ENCODE measurements at regions not wholly inside any gene's neighbourhood (a gene's known extent, or its start where the extent isn't known, plus 50 kb on each side); places are given as distances from the start of the nearest gene placed in this dataset.
"Not testable (repeated sequence)": the region's sequence is repeated elsewhere in the genome, so short reads cannot be mapped to it uniquely, and the experiment has no call there.

DNA sequence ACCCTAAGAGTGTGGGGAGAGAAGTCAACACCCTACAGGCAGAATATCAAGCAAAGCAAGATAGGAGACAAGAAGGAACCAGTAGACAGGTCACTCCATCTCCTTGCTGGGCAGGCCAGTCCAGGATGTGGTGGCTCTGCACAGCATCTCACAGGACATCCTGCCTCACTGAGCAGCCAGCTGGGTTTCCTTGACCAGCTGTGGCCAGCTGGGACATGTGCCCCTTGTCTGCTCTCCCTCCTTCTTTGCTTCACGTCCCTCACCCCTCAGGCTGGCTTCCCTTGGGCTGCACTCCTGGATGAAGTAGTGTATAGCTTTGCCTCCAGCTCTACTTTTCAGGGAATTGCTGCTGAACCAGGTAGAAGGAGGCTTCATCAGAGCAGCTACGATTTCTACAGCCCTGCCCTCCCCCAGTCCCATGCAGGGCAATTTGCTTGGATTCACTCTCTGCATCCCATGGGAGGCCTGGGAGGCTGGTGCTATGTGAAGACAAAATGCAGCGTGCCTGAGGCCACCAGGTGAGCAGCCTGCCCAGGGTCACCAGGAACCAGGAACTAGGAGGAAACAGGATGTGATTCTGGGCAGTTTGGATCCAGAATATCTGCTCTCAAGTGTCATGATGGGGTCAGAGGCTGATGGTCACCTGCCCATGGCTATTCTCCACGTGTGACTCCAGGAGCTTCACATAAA is 110.0 kb upstream of the PMEPA1 start:
- H3K4me3 ChIP-seq (ENCODE audit: control insufficient read depth in 1 of 7, extremely low read depth in 1 of 7, insufficient read depth in 4 of 7, low read depth in 2 of 7, low read length in 6 of 7), result no peak overlapping the region
- WGBS (ENCODE audit: insufficient coverage), result 76% methylated on average over 3 of the region's 4 CpGs
- no peaks in the 10 kb centered on the region for H3K4me1 ChIP-seq (ENCODE audit: control extremely low read depth in 1 of 4, control insufficient read depth in 4 of 4, insufficient read depth in 4 of 4, low read length in 3 of 4)
- DNase-seq, result no peak
- no peak overlapping the region for H3K27ac ChIP-seq (ENCODE audit: insufficient read depth in 1 of 2, low read depth in 1 of 2, low read length in 2 of 2, poor library complexity in 1 of 2, severe bottlenecking in 2 of 2)
- H3K9me3 ChIP-seq (ENCODE audit: control extremely low read depth in 1 of 5, control insufficient read depth in 4 of 5, insufficient read depth in 2 of 5, low read depth in 1 of 5, low read length in 4 of 5), result no peaks in the 10 kb centered on the region
- H3K27me3 ChIP-seq (replicated peaks in 2 of 5; ENCODE audit: control insufficient read depth in 4 of 5, insufficient read depth in 5 of 5, low read length in 4 of 5), result peaks cover 0 to 9% (median 0%) of the 10 kb centered on the region in 5 experiments
- ChIA-PET CTCF (no interaction called here), POLR2A (no interaction called here)
- no peaks in the 10 kb centered on the region for H3K36me3 ChIP-seq (ENCODE audit: control insufficient read depth in 4 of 4, insufficient read depth in 4 of 4, low read length in 3 of 4)

DNA sequence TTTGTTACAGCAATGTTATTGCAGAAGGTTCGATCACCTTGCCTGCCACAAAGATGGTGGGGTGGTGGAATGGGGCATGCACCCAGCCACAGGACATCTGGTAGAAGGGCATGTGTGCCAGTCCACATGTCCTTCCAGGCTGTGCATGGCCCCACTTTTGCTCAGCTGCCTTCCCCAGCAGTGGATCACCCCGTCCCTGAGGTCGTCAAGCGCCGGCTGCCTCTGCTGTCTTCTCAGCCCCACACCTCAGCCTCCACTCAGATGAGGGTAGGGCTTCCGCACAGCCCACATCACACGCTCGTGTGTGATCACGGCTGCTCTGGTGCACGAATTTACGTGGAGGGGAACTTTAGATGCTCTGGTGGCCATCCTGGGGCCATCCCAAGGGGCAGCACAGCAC is 109.5 kb upstream of the PMEPA1 start:
- Histone ChIP-seq H3K4me3 (ENCODE audit: control insufficient read depth in 1 of 7, extremely low read depth in 1 of 7, insufficient read depth in 4 of 7, low read depth in 2 of 7, low read length in 6 of 7) (no peak overlapping the region), H3K9me3 (ENCODE audit: control extremely low read depth in 1 of 5, control insufficient read depth in 4 of 5, insufficient read depth in 2 of 5, low read depth in 1 of 5, low read length in 4 of 5) (no peaks in the 10 kb centered on the region), H3K36me3 (ENCODE audit: control insufficient read depth in 4 of 4, insufficient read depth in 4 of 4, low read length in 3 of 4) (no peaks in the 10 kb centered on the region), H3K27me3 (replicated peaks in 2 of 5; ENCODE audit: control insufficient read depth in 4 of 5, insufficient read depth in 5 of 5, low read length in 4 of 5) (peaks cover 0 to 9% (median 0%) of the 10 kb centered on the region in 5 experiments), H3K4me1 (ENCODE audit: control extremely low read depth in 1 of 4, control insufficient read depth in 4 of 4, insufficient read depth in 4 of 4, low read length in 3 of 4) (no peaks in the 10 kb centered on the region), H3K27ac (ENCODE audit: insufficient read depth in 1 of 2, low read depth in 1 of 2, low read length in 2 of 2, poor library complexity in 1 of 2, severe bottlenecking in 2 of 2) (no peak overlapping the region)
- POLR2A ChIA-PET, result no interaction called here
- no peak for DNase-seq
- CTCF ChIA-PET, result no interaction called here
- WGBS (ENCODE audit: insufficient coverage), result 100% methylated on average over 6 of the region's 11 CpGs

DNA sequence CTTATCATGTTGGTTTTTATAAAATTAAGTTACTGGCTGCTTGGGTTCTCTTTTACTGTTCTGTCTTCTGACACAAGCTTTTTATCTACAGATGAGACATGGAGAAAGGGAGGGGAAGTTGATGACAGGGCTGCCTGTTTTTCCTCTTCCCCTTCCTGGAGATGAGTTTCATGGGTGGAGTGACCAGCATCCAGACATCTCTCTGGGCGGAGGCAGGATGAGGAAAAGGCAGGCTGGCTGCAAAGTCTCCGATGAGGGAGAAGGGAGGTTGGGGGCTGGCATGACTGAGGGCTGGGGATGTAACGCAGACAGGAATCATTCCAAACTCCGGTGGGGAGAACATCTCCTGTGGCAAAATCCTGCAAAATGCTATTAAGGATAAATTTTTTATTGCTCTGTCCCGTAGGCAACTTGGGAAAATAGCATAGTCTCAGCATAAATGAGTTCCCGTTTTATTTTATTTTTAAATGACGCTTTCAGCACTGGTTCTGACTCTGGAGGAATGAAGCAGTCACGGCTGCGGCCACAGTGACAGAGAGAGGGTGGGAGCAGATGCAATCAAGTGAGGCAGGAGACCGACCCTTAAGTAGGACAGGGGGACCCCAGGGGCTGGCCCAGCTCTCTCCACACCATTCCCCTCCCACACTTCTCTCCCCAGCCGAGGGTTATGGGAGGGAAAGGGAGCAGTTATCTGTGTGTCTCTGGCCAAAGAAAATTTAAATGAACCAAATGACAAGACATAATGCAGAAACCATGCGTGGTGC is 108.8 kb upstream of the PMEPA1 start:
- ChIA-PET CTCF (no interaction called here), POLR2A (no interaction called here)
- no peaks in the 10 kb centered on the region for H3K9me3 ChIP-seq (ENCODE audit: control extremely low read depth in 1 of 5, control insufficient read depth in 4 of 5, insufficient read depth in 2 of 5, low read depth in 1 of 5, low read length in 4 of 5)
- peaks cover 0 to 9% (median 0%) of the 10 kb centered on the region in 5 experiments for H3K27me3 ChIP-seq (replicated peaks in 2 of 5; ENCODE audit: control insufficient read depth in 4 of 5, insufficient read depth in 5 of 5, low read length in 4 of 5)
- H3K27ac ChIP-seq (ENCODE audit: insufficient read depth in 1 of 2, low read depth in 1 of 2, low read length in 2 of 2, poor library complexity in 1 of 2, severe bottlenecking in 2 of 2), result no peak overlapping the region
- no peak overlapping the region for H3K4me3 ChIP-seq (ENCODE audit: control insufficient read depth in 1 of 7, extremely low read depth in 1 of 7, insufficient read depth in 4 of 7, low read depth in 2 of 7, low read length in 6 of 7)
- DNase-seq, result no peak
- H3K4me1 ChIP-seq (ENCODE audit: control extremely low read depth in 1 of 4, control insufficient read depth in 4 of 4, insufficient read depth in 4 of 4, low read length in 3 of 4), result no peaks in the 10 kb centered on the region
- no peaks in the 10 kb centered on the region for H3K36me3 ChIP-seq (ENCODE audit: control insufficient read depth in 4 of 4, insufficient read depth in 4 of 4, low read length in 3 of 4)
- WGBS (ENCODE audit: insufficient coverage), result 91% methylated on average over 6 of the region's 12 CpGs

DNA sequence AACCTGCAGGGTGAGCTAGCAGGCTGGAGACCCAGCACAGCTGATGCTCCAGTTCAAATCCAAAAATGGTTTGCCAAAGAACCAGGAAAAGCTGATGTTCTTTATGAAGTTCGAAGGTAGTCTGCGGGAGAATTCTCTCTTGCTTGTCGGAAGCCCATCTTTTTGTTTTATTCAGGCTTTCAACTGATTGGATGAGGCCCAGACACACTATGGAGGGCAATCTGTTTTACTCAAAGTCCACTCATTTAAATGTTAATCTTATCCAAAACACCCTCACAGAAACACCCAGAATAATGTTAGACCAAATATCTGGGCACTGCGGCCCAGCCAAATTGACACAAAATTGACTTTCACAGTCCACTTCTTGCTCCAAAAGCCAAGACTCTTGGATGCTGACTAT is 105.6 kb upstream of the PMEPA1 start:
- no peak for DNase-seq
- Histone ChIP-seq H3K9me3 (ENCODE audit: control extremely low read depth in 1 of 5, control insufficient read depth in 4 of 5, insufficient read depth in 2 of 5, low read depth in 1 of 5, low read length in 4 of 5) (no peaks in the 10 kb centered on the region), H3K4me1 (ENCODE audit: control extremely low read depth in 1 of 4, control insufficient read depth in 4 of 4, insufficient read depth in 4 of 4, low read length in 3 of 4) (peaks cover 0 to 5% (median 1%) of the 10 kb centered on the region in 4 experiments), H3K4me3 (ENCODE audit: control insufficient read depth in 1 of 7, extremely low read depth in 1 of 7, insufficient read depth in 4 of 7, low read depth in 2 of 7, low read length in 6 of 7) (no peak overlapping the region), H3K36me3 (ENCODE audit: control insufficient read depth in 4 of 4, insufficient read depth in 4 of 4, low read length in 3 of 4) (no peaks in the 10 kb centered on the region), H3K27me3 (replicated peaks in 2 of 5; ENCODE audit: control insufficient read depth in 4 of 5, insufficient read depth in 5 of 5, low read length in 4 of 5) (peaks cover 0 to 9% (median 0%) of the 10 kb centered on the region in 5 experiments), H3K27ac (ENCODE audit: insufficient read depth in 1 of 2, low read depth in 1 of 2, low read length in 2 of 2, poor library complexity in 1 of 2, severe bottlenecking in 2 of 2) (no peak overlapping the region)
- ChIA-PET POLR2A (no interaction called here), CTCF (no interaction called here)
- 67% methylated on average over 3 of the region's 4 CpGs for WGBS (ENCODE audit: insufficient coverage)

DNA sequence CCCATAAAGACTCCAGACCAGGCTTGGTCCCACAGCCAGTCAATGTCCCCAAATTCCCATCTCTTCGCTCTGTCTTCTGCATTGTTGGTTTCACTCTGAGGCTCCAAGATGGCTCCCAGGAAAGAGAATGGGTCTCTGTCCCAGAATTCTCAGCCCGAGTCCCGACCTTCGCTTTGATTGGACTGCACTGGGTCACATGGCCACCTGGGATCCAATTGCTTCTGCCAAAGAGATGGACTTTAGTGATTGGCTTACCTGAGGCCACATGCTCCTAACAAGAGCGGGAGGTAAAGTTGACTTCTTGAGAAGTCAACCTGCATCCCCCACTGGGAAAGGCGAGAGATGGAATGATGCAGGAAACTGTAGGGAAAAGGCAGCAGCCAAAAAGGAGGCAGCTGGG is 104.7 kb upstream of the PMEPA1 start:
- H3K36me3 ChIP-seq (ENCODE audit: control insufficient read depth in 4 of 4, insufficient read depth in 4 of 4, low read length in 3 of 4), result no peaks in the 10 kb centered on the region
- H3K4me3 ChIP-seq (ENCODE audit: control insufficient read depth in 1 of 7, extremely low read depth in 1 of 7, insufficient read depth in 4 of 7, low read depth in 2 of 7, low read length in 6 of 7), result no peak overlapping the region
- H3K4me1 ChIP-seq (ENCODE audit: control extremely low read depth in 1 of 4, control insufficient read depth in 4 of 4, insufficient read depth in 4 of 4, low read length in 3 of 4), result peaks cover 0 to 5% (median 1%) of the 10 kb centered on the region in 4 experiments
- ChIA-PET POLR2A (no interaction called here), CTCF (no interaction called here)
- no peak for DNase-seq
- H3K27ac ChIP-seq (ENCODE audit: insufficient read depth in 1 of 2, low read depth in 1 of 2, low read length in 2 of 2, poor library complexity in 1 of 2, severe bottlenecking in 2 of 2), result no peak overlapping the region
- H3K27me3 ChIP-seq (replicated peaks in 2 of 5; ENCODE audit: control insufficient read depth in 4 of 5, insufficient read depth in 5 of 5, low read length in 4 of 5), result peaks cover 0 to 9% (median 0%) of the 10 kb centered on the region in 5 experiments
- H3K9me3 ChIP-seq (ENCODE audit: control extremely low read depth in 1 of 5, control insufficient read depth in 4 of 5, insufficient read depth in 2 of 5, low read depth in 1 of 5, low read length in 4 of 5), result no peaks in the 10 kb centered on the region
- WGBS (ENCODE audit: insufficient coverage), result 81% methylated on average over 6 of the region's 6 CpGs

DNA sequence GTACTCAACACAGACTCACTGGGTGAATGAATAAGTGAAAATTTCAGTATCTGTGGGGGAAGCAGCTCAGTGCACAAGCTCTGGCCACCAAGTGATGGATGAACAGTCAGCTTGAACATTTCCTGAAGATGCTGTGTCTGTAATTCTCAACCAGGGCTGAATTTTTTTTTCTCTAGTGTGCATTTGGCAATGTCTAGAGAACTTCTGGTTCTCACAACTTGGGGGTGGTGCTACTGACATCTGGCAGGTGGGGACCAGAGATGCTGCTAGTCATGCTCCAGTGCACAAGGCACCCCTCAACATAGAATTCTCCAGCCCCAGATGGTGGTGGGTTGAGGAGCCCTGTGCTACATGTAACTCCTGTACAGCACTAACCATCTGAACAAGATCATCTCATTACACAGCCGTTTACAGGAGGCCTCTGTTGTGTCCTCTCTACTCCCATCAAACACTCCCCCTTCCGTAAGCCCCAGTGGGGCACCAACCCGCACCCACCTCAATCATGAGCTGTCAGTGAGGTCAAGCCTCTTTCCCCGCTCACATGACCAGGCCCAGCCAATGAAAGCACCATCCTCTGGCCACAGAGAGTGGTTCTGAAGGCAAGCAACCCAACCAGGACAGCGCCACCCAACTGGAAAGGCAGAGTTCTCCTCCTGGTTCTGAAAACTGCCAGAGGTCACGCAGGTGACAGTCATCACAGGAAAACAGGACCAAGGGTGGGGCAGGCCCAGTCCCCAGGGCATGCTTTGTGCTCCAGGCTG is 103.9 kb upstream of the PMEPA1 start:
- no peak overlapping the region for H3K4me3 ChIP-seq (ENCODE audit: control insufficient read depth in 1 of 7, extremely low read depth in 1 of 7, insufficient read depth in 4 of 7, low read depth in 2 of 7, low read length in 6 of 7)
- 82% methylated on average over 6 of the region's 6 CpGs for WGBS (ENCODE audit: insufficient coverage)
- CTCF ChIA-PET, result no interaction called here
- H3K27ac ChIP-seq (ENCODE audit: insufficient read depth in 1 of 2, low read depth in 1 of 2, low read length in 2 of 2, poor library complexity in 1 of 2, severe bottlenecking in 2 of 2), result no peak overlapping the region
- peaks cover 0 to 5% (median 1%) of the 10 kb centered on the region in 4 experiments for H3K4me1 ChIP-seq (ENCODE audit: control extremely low read depth in 1 of 4, control insufficient read depth in 4 of 4, insufficient read depth in 4 of 4, low read length in 3 of 4)
- no peaks in the 10 kb centered on the region for H3K9me3 ChIP-seq (ENCODE audit: control extremely low read depth in 1 of 5, control insufficient read depth in 4 of 5, insufficient read depth in 2 of 5, low read depth in 1 of 5, low read length in 4 of 5)
- no peaks in the 10 kb centered on the region for H3K36me3 ChIP-seq (ENCODE audit: control insufficient read depth in 4 of 4, insufficient read depth in 4 of 4, low read length in 3 of 4)
- H3K27me3 ChIP-seq (replicated peaks in 2 of 5; ENCODE audit: control insufficient read depth in 4 of 5, insufficient read depth in 5 of 5, low read length in 4 of 5), result peaks cover 0 to under 1% (median 0%) of the 10 kb centered on the region in 5 experiments
- DNase-seq, result no peak
- POLR2A ChIA-PET, result no interaction called here

DNA sequence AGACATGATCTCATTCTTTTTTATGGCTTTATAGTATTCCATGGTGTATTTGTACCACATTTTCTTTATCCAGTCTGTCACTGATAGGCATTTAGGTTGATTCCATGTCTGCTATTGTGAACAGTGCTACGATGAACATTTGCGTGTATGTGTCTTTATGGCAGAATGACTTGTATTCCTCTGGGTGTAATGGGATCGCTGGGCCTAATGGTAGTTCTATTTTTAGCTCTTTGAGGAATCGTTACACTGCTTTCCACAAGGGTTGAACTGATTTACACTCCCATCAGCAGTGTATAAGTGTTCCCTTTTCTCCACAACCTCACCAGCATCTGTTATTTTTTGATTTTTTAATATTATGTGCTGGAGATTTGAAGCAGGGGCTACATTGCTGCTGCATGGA is 102.8 kb upstream of the PMEPA1 start:
- DNase-seq; H3K4me3 ChIP-seq (ENCODE audit: control insufficient read depth in 1 of 7, extremely low read depth in 1 of 7, insufficient read depth in 4 of 7, low read depth in 2 of 7, low read length in 6 of 7); H3K27me3 ChIP-seq (replicated peaks in 2 of 5; ENCODE audit: control insufficient read depth in 4 of 5, insufficient read depth in 5 of 5, low read length in 4 of 5); CTCF ChIA-PET; H3K9me3 ChIP-seq (ENCODE audit: control extremely low read depth in 1 of 5, control insufficient read depth in 4 of 5, insufficient read depth in 2 of 5, low read depth in 1 of 5, low read length in 4 of 5); H3K4me1 ChIP-seq (ENCODE audit: control extremely low read depth in 1 of 4, control insufficient read depth in 4 of 4, insufficient read depth in 4 of 4, low read length in 3 of 4); H3K27ac ChIP-seq (ENCODE audit: insufficient read depth in 1 of 2, low read depth in 1 of 2, low read length in 2 of 2, poor library complexity in 1 of 2, severe bottlenecking in 2 of 2); POLR2A ChIA-PET; H3K36me3 ChIP-seq (ENCODE audit: control insufficient read depth in 4 of 4, insufficient read depth in 4 of 4, low read length in 3 of 4): not testable (repeated sequence)
- 100% methylated on average over 2 of the region's 4 CpGs for WGBS (ENCODE audit: insufficient coverage)

Data from common myeloid progenitor, CD34-positive (primary cell).